Activated CD4-positive, alpha-beta memory T cell treated with anti-CD3 and anti-CD28 coated beads for 36 hours (primary cell): ENCODE measurements at regions not wholly inside any gene's neighbourhood (a gene's known extent, or its start where the extent isn't known, plus 50 kb on each side); places are given as distances from the start of the nearest gene placed in this dataset.

Experiments used
- CTCF ChIA-PET: fragments of 350-600 bp; sonication (Branson Sonifier 250); formaldehyde crosslinking; loops from one replicate; lab custom pipeline; 2021; ENCODE audit warnings: antibody characterized with exemption, inconsistent platforms; lab: Charles Lee
- POLR2A ChIA-PET: fragments of 350-600 bp; sonication (Branson Sonifier 250); formaldehyde crosslinking; loops from one replicate; lab custom pipeline; 2021; ENCODE audit warnings: antibody characterized with exemption; lab: Charles Lee
- DNase-seq: peaks from one replicate; pipeline ENCODE4 v3.0.0-alpha.2; 2020
- H3K27ac Mint-ChIP-seq: one replicate; pipeline ENCODE4 v1.8.0; 2021; ENCODE audit warnings: mixed read lengths
- H3K27me3 Mint-ChIP-seq: one replicate; pipeline ENCODE4 v1.8.0; 2021; ENCODE audit warnings: mixed read lengths
- H3K36me3 Mint-ChIP-seq: one replicate; pipeline ENCODE4 v1.8.0; 2021; ENCODE audit warnings: mixed read lengths
- H3K4me1 Mint-ChIP-seq: one replicate; pipeline ENCODE4 v1.8.0; 2021; ENCODE audit warnings: low read depth, mixed read lengths
- H3K4me3 Mint-ChIP-seq: one replicate; pipeline ENCODE4 v1.8.0; 2021; ENCODE audit warnings: mild to moderate bottlenecking, mixed read lengths
- H3K9me3 Mint-ChIP-seq: one replicate; pipeline ENCODE4 v1.8.0; 2021; ENCODE audit warnings: mixed read lengths
- intact Hi-C: fragments of 100-400 bp; cut with micrococcal nuclease; formaldehyde crosslinking; loops from one replicate; pipeline ENCODE4 v1.15.1; 2023

- intact Hi-C loops = no loop called here
- Mint-ChIP-seq H3K9me3 (peaks cover 4% of the 10 kb centered on the region), H3K27ac (no peak overlapping the region), H3K27me3 (peaks cover 12% of the 10 kb centered on the region), H3K36me3 (no peaks in the 10 kb centered on the region), H3K4me1 (peaks cover 1% of the 10 kb centered on the region), H3K4me3 (no peak overlapping the region)
- ChIA-PET POLR2A (no interaction called here), CTCF (no interaction called here)
- no peak for DNase-seq
Observed at GRCh38 chr4:89166971-89167475, 55.7 kb downstream of the TIGD2 start.

GRCh38 chr4:89171176-89171805 lies 60.0 kb downstream of the TIGD2 start:
- peaks cover 6% of the 10 kb centered on the region for H3K27me3 Mint-ChIP-seq
- H3K36me3 Mint-ChIP-seq = no peaks in the 10 kb centered on the region
- no peaks in the 10 kb centered on the region for H3K4me1 Mint-ChIP-seq
- no peaks in the 10 kb centered on the region for H3K9me3 Mint-ChIP-seq
- H3K27ac Mint-ChIP-seq = no peak overlapping the region
- DNase-seq = no peak
- intact Hi-C loops = no loop called here
- H3K4me3 Mint-ChIP-seq = no peak overlapping the region
- ChIA-PET CTCF (no interaction called here), POLR2A (no interaction called here)

DNA sequence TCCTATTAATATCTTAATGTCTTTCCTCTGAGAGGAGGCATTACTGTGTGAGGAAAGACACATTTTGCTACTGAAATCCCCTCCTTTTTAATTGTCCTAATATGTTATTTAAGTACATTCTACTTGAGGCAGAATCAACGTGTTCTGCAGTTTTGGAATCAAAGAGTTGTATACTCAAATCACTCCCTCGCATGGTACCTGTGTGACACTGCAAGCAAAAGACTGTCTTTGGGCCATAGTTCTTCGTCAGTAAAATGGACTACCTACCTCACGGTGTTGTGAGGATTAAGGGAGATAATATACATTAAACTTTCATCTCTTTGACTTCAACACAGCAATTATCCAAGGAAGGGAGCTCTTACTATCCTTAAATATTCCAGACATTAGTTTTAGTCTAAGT lies 61.5 kb downstream of the TIGD2 start:
- Mint-ChIP-seq H3K27ac (no peak overlapping the region), H3K9me3 (no peaks in the 10 kb centered on the region), H3K27me3 (peaks cover 3% of the 10 kb centered on the region), H3K4me3 (no peak overlapping the region), H3K4me1 (no peaks in the 10 kb centered on the region), H3K36me3 (no peaks in the 10 kb centered on the region)
- intact Hi-C loops = no loop called here
- POLR2A ChIA-PET = no interaction called here
- CTCF ChIA-PET = no interaction called here
- DNase-seq = no peak

- H3K4me1 Mint-ChIP-seq = no peaks in the 10 kb centered on the region
Observed at GRCh38 chr4:89173336-89174090, 62.2 kb downstream of the TIGD2 start.

DNA sequence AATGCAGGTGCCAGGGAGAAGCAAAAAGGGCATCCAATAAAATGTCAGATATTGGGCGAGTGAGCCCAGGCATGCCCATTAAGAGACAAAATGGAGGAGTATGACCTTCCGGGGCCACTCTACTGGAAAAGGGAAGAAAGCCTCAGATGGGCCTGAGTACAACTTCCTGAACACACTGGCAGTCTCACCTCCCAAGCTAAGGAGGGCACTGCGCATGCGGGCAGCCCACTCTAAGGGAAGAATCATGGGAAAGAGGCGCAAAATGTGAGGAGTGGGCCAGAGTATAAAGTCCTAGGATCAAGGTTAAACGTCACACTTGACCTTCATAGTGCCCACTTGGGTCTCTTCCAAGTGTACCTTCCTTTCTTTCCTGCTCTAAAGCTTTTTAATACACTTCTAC lies 63.5 kb downstream of the TIGD2 start:
- no peak overlapping the region for H3K4me3 Mint-ChIP-seq
- intact Hi-C loops = no loop called here
- H3K27ac Mint-ChIP-seq = no peak overlapping the region
- no peaks in the 10 kb centered on the region for H3K9me3 Mint-ChIP-seq
- H3K27me3 Mint-ChIP-seq = no peaks in the 10 kb centered on the region
- no peak for DNase-seq
- ChIA-PET POLR2A (no interaction called here), CTCF (no interaction called here)
- H3K4me1 Mint-ChIP-seq = no peaks in the 10 kb centered on the region
- no peaks in the 10 kb centered on the region for H3K36me3 Mint-ChIP-seq

More at GRCh38 chr4:89173336-89174090, 62.2 kb downstream of the TIGD2 start:
- ChIA-PET CTCF (no interaction called here), POLR2A (no interaction called here)
- Mint-ChIP-seq H3K9me3 (no peaks in the 10 kb centered on the region), H3K4me3 (no peak overlapping the region), H3K27ac (no peak overlapping the region), H3K27me3 (no peaks in the 10 kb centered on the region), H3K36me3 (no peaks in the 10 kb centered on the region)
- DNase-seq = no peak
- intact Hi-C loops = no loop called here

DNA sequence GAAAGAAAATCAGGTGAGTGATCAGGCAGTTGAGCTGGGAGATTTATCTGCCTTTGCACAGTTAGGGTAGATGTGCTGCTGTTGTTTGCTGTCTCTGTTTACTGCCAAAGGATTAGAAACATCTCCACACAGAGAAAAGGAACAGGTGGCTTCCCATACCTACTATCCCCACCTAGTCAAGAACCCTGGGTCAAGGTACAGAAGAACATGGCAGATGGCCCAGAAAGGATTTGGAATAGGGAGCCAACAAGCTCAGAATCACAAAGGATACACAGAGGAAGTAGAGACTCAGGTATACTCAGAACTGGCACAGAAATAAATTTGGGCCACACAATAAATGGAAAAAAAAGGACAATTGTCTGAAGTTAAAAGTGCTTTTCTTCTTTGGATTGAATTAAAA lies 64.3 kb downstream of the TIGD2 start:
- ChIA-PET CTCF (interaction anchor here (0.7 kb wide), 1 partner anchor 727 kb away, joined by 3 read pairs; no protein-coding TSS in a partner anchor), POLR2A (no interaction called here)
- DNase-seq = no peak
- Mint-ChIP-seq H3K4me3 (no peak overlapping the region), H3K9me3 (no peaks in the 10 kb centered on the region), H3K4me1 (no peaks in the 10 kb centered on the region), H3K27ac (no peak overlapping the region), H3K27me3 (peaks cover 2% of the 10 kb centered on the region), H3K36me3 (no peaks in the 10 kb centered on the region)
- intact Hi-C loops = no loop called here

GRCh38 chr4:89177807-89178206 lies 66.5 kb downstream of the TIGD2 start:
- H3K27ac Mint-ChIP-seq = no peak overlapping the region
- intact Hi-C loops = no loop called here
- H3K9me3 Mint-ChIP-seq = no peaks in the 10 kb centered on the region
- no peaks in the 10 kb centered on the region for H3K4me1 Mint-ChIP-seq
- H3K36me3 Mint-ChIP-seq = no peaks in the 10 kb centered on the region
- H3K4me3 Mint-ChIP-seq = no peak overlapping the region
- peaks cover 4% of the 10 kb centered on the region for H3K27me3 Mint-ChIP-seq
- ChIA-PET POLR2A (no interaction called here), CTCF (interaction anchor here (1.2 kb wide), 1 partner anchor 17 kb away, joined by 3 read pairs; no protein-coding TSS in a partner anchor)
- DNase-seq = no peak

- POLR2A ChIA-PET = no interaction called here
- DNase-seq = no peak
- peaks cover 9% of the 10 kb centered on the region for H3K27me3 Mint-ChIP-seq
- CTCF ChIA-PET = no interaction called here
- H3K4me3 Mint-ChIP-seq = no peak overlapping the region
- no peak overlapping the region for H3K27ac Mint-ChIP-seq
- no peaks in the 10 kb centered on the region for H3K4me1 Mint-ChIP-seq
- no peaks in the 10 kb centered on the region for H3K36me3 Mint-ChIP-seq
- H3K9me3 Mint-ChIP-seq = no peaks in the 10 kb centered on the region
- intact Hi-C loops = no loop called here
Observed at GRCh38 chr4:89184407-89184806, 73.1 kb downstream of the TIGD2 start.
